SK-N-SH treated with all-trans-retinoic acid at 6 μM for 48 hours (cell line): ENCODE measurements at regions not wholly inside any gene's neighbourhood (a gene's known extent, or its start where the extent isn't known, plus 50 kb on each side); places are given as distances from the start of the nearest gene placed in this dataset.

ENCODE experiments used
- ARNTL ChIP-seq: fragments of 450-650 bp; formaldehyde crosslinking; IDR thresholded peaks from 2 replicates; pipeline ENCODE4 v1.5.0; 2020; ENCODE audit warnings: low read depth, mild to moderate bottlenecking, moderate library complexity, borderline replicate concordance
- BACH2 ChIP-seq: fragments of 250-450 bp; sonication (Bioruptor Pico); IDR thresholded peaks from 2 replicates; pipeline ENCODE4 v1.9.0; 2021; ENCODE audit warnings: mild to moderate bottlenecking, borderline replicate concordance
- CSRNP3 ChIP-seq: fragments of 250-450 bp; sonication (Bioruptor Pico); IDR thresholded peaks from 2 replicates; pipeline ENCODE4 v1.5.1; 2021; ENCODE audit warnings: mild to moderate bottlenecking, moderate library complexity
- PATZ1 ChIP-seq: fragments of 250-450 bp; sonication (Bioruptor Pico); IDR thresholded peaks from 2 replicates; pipeline ENCODE4 v1.8.0; 2020; ENCODE audit warnings: mild to moderate bottlenecking, moderate library complexity, borderline replicate concordance
- SNAI2 ChIP-seq: fragments of 250-450 bp; sonication (Bioruptor Pico); IDR thresholded peaks from 2 replicates; pipeline ENCODE4 v1.5.0; 2020; ENCODE audit warnings: mild to moderate bottlenecking, moderate library complexity
- TCF4 ChIP-seq: fragments of 250-450 bp; sonication (Bioruptor Pico); IDR thresholded peaks from 2 replicates; pipeline ENCODE4 v1.8.0; 2021; ENCODE audit warnings: mild to moderate bottlenecking, moderate library complexity, borderline replicate concordance
- TOX ChIP-seq: fragments of 250-450 bp; sonication (Bioruptor Pico); IDR thresholded peaks from 2 replicates; pipeline ENCODE4 v1.8.0; 2021; ENCODE audit warnings: mild to moderate bottlenecking, moderate library complexity, borderline replicate concordance
- ZFP30 ChIP-seq: fragments of 450-650 bp; formaldehyde crosslinking; IDR thresholded peaks from 2 replicates; pipeline ENCODE4 v1.5.0; 2022; ENCODE audit warnings: mild to moderate bottlenecking, moderate library complexity
- ZNF70 ChIP-seq: fragments of 450-650 bp; formaldehyde crosslinking; IDR thresholded peaks from 2 replicates; pipeline ENCODE4 v1.5.0; 2020; ENCODE audit warnings: mild to moderate bottlenecking, moderate library complexity

GRCh38 chrX:99353412-99353811 lies 1056.7 kb downstream of the PCDH19 start:
- TF ChIP-seq PATZ1 (CRISPR knock-in tag): no peak
- TF ChIP-seq TCF4 (CRISPR knock-in tag): no peak
- TF ChIP-seq ZFP30 (CRISPR knock-in tag): no peak
- no peak for TF ChIP-seq ARNTL (CRISPR knock-in tag)
- no peak for TF ChIP-seq BACH2 (CRISPR knock-in tag)
- TF ChIP-seq CSRNP3 (CRISPR knock-in tag): no peak
- TF ChIP-seq TOX (CRISPR knock-in tag): no peak
- no peak for TF ChIP-seq ZNF70 (CRISPR knock-in tag)
- TF ChIP-seq SNAI2 (CRISPR knock-in tag): no peak
